ENCODE measurements at regions not wholly inside any gene's neighbourhood (a gene's known extent, or its start where the extent isn't known, plus 50 kb on each side); places are given as distances from the start of the nearest gene placed in this dataset.

- TF ChIP-seq YY1 (IDR thresholded peaks at IDR 0.05; ENCODE audit: low read depth) (no peak), REST (IDR thresholded peaks at IDR 0.05; ENCODE audit: low read depth) (no peak), MAX (IDR thresholded peaks at IDR 0.05) (no peak), EP300 (IDR thresholded peaks at IDR 0.05; ENCODE audit: borderline replicate concordance) (no peak), FOXM1 (IDR thresholded peaks at IDR 0.05; ENCODE audit: borderline replicate concordance, low read depth) (no peak), CEBPB (IDR thresholded peaks at IDR 0.05) (no peak)
These were observed 76.4 kb upstream of the GALNT9 start for GRCh38 chr12:132405742-132406251.
